NCI-H146 treated with DMSO at 0.1 percent for 48 hours (cell line): ENCODE measurements at regions not wholly inside any gene's neighbourhood (a gene's known extent, or its start where the extent isn't known, plus 50 kb on each side); places are given as distances from the start of the nearest gene placed in this dataset.
A peak's percentile ranks its signal among the peaks of the same experiment; 100 is the strongest.

Experiments
- DNase-seq: peaks from one replicate; lab custom pipeline; 2025; ENCODE audit not compliant: unreplicated experiment; lab: John Stamatoyannopoulos, UW

- no peak for DNase-seq
Measured at GRCh38 chr13:34640993-34641330, 301.1 kb upstream of the NBEA start.

- DNase-seq, result no peak
Measured at GRCh38 chr13:34647379-34648150, 294.5 kb upstream of the NBEA start.

GRCh38 chr13:34654203-34654602, 287.9 kb upstream of the NBEA start:
- no peak for DNase-seq

GRCh38 chr13:34654647-34655046, 287.4 kb upstream of the NBEA start:
- no peak for DNase-seq

- no peak for DNase-seq
Measured at GRCh38 chr13:34655554-34655953, 286.5 kb upstream of the NBEA start.

- DNase-seq, result no peak
Measured at GRCh38 chr13:34657716-34658115, 284.4 kb upstream of the NBEA start.

- DNase-seq, result no peak
Measured at GRCh38 chr13:34667286-34668218, 274.5 kb upstream of the NBEA start.

GRCh38 chr13:34671137-34671536, 270.9 kb upstream of the NBEA start:
- no peak for DNase-seq

- no peak for DNase-seq
Measured at GRCh38 chr13:34672631-34673030, 269.4 kb upstream of the NBEA start.

- no peak for DNase-seq
Measured at GRCh38 chr13:34675626-34676025, 266.4 kb upstream of the NBEA start.

- no peak for DNase-seq
Measured at GRCh38 chr13:34678154-34678553, 263.9 kb upstream of the NBEA start.

- no peak for DNase-seq
Measured at GRCh38 chr13:34681405-34681955, 260.6 kb upstream of the NBEA start.

- DNase-seq, result no peak
Measured at GRCh38 chr13:34695063-34695462, 247.0 kb upstream of the NBEA start.

- DNase-seq, result no peak
Measured at GRCh38 chr13:34696296-34696695, 245.8 kb upstream of the NBEA start.

- no peak for DNase-seq
Measured at GRCh38 chr13:34696741-34697140, 245.3 kb upstream of the NBEA start.

- no peak for DNase-seq
Measured at GRCh38 chr13:34698945-34699344, 243.1 kb upstream of the NBEA start.

- DNase-seq, result no peak
Measured at GRCh38 chr13:34700155-34700554, 241.9 kb upstream of the NBEA start.

GRCh38 chr13:34701919-34702318, 240.2 kb upstream of the NBEA start:
- no peak for DNase-seq

- DNase-seq, result no peak
Measured at GRCh38 chr13:34708566-34709313, 233.3 kb upstream of the NBEA start.

GRCh38 chr13:34719060-34719875, 222.8 kb upstream of the NBEA start:
- DNase-seq, result peak; percentile 98
